Cardiac fibroblast (primary cell): ENCODE measurements at regions not wholly inside any gene's neighbourhood (a gene's known extent, or its start where the extent isn't known, plus 50 kb on each side); places are given as distances from the start of the nearest gene placed in this dataset.

Experiments used
- DNase-seq, 2 donors: peaks; one replicate each; pipeline versions ENCODE4 v3.0.0 to v3.0.0-alpha.2; 2010; ENCODE audit warnings: low read depth in 2 of 2
- H3K4me3 ChIP-seq, 2 donors: replicated peaks in 1 of 2; 1 replicate in 1 of 2; 2 replicates in 1 of 2; pipeline ENCODE4 v1.5.1; 2011; ENCODE audit warnings: low read depth in 2 of 2, low read length in 2 of 2, mild to moderate bottlenecking in 2 of 2, moderate library complexity in 1 of 2
- CTCF ChIP-seq: IDR thresholded peaks from one replicate; pipeline ENCODE4 v1.5.1; 2011; ENCODE audit warnings: low read depth, mild to moderate bottlenecking, low read length, inconsistent platforms

DNA sequence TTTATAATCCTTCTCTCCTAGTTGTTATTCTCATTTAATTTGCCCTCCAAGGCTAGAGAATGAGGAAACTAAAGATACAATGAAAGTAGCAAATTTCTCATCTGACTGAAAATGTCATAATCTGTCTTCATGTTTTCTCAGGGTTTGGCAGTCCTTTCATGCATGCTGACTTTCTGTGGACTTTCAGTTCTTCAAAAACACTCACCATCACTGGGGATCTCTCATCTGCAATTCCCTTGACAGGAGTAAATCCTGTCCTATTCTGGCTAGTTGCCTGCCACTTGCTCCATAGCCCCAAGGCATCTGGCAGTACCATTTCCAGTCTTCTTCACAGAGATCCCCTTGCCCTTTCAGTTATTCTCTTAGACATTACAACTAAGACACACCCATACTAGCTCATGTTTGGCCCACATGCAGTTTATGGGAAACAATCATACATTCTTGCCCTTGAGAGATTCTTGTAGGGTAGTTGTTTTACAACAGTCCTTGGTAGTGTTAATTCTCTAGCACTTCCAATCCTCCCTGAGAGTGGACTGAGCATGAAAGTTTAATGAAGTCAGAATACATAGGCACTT lies 449.7 kb upstream of the KLHL4 start:
- TF ChIP-seq CTCF, result no peak
- DNase-seq, result no peak
- no peak overlapping the region for H3K4me3 ChIP-seq

- DNase-seq, result no peak
- H3K4me3 ChIP-seq, result no peak overlapping the region
- no peak for TF ChIP-seq CTCF
Measured at GRCh38 chrX:87078231-87078630, 439.4 kb upstream of the KLHL4 start.

GRCh38 chrX:87098477-87098876 lies 419.1 kb upstream of the KLHL4 start:
- no peak for DNase-seq
- no peak overlapping the region for H3K4me3 ChIP-seq
- TF ChIP-seq CTCF, result no peak

- no peak for TF ChIP-seq CTCF
- DNase-seq, result no peak
- no peak overlapping the region for H3K4me3 ChIP-seq
Measured at GRCh38 chrX:87105131-87105530, 412.5 kb upstream of the KLHL4 start.

- H3K4me3 ChIP-seq, result no peak overlapping the region
- TF ChIP-seq CTCF, result no peak
- no peak for DNase-seq
Measured at GRCh38 chrX:87110142-87110541, 407.5 kb upstream of the KLHL4 start.

- no peak for DNase-seq
- TF ChIP-seq CTCF, result no peak
- no peak overlapping the region for H3K4me3 ChIP-seq
Measured at GRCh38 chrX:87140800-87141483, 376.7 kb upstream of the KLHL4 start.
